ENCODE measurements at regions not wholly inside any gene's neighbourhood (a gene's known extent, or its start where the extent isn't known, plus 50 kb on each side); places are given as distances from the start of the nearest gene placed in this dataset.

GRCh38 chr17:13931111-13931526 lies 138.2 kb upstream of the COX10 start:
- ChIA-PET CTCF (no interaction called here), POLR2A (no interaction called here)
- DNase-seq (ENCODE audit: extremely low spot score) = no peak
- TF ChIP-seq TARDBP (IDR thresholded peaks at IDR 0.05) = no peak
- no peak for TF ChIP-seq SUZ12 (IDR thresholded peaks at IDR 0.05)
- TF ChIP-seq ARNT (IDR thresholded peaks at IDR 0.05) = no peak
- TF ChIP-seq PKNOX1 (IDR thresholded peaks at IDR 0.05) = no peak
- TF ChIP-seq FOXM1 (IDR thresholded peaks at IDR 0.05; ENCODE audit: borderline replicate concordance) = no peak
- TF ChIP-seq L3MBTL2 (conservative IDR thresholded peaks at IDR 0.05) = no peak
- TF ChIP-seq ZNF384 (IDR thresholded peaks at IDR 0.05) = no peak
- TF ChIP-seq SP1 (IDR thresholded peaks at IDR 0.05) = no peak
- TF ChIP-seq LEF1 (IDR thresholded peaks at IDR 0.05; ENCODE audit: borderline replicate concordance) = no peak
- no peak for TF ChIP-seq FOXK2 (IDR thresholded peaks at IDR 0.05)
- TF ChIP-seq NFRKB (IDR thresholded peaks at IDR 0.05) = no peak
- no peak for TF ChIP-seq BHLHE40 (IDR thresholded peaks at IDR 0.05; ENCODE audit: borderline replicate concordance)
- no peak for TF ChIP-seq ELF4 (IDR thresholded peaks at IDR 0.05)
- no peak for TF ChIP-seq FOXA1 (IDR thresholded peaks at IDR 0.05)
- no peak for TF ChIP-seq HDGF (IDR thresholded peaks at IDR 0.05; ENCODE audit: borderline replicate concordance)
- TF ChIP-seq CTBP1 (IDR thresholded peaks at IDR 0.05; ENCODE audit: borderline replicate concordance) = no peak

GRCh38 chr17:13931800-13932460 lies 137.4 kb upstream of the COX10 start:
- CTCF ChIA-PET = interaction anchor here (0.8 kb wide), 1 partner anchor 12 kb away, joined by 6 read pairs; no protein-coding TSS in a partner anchor
- TF ChIP-seq CTBP1 (IDR thresholded peaks at IDR 0.05; ENCODE audit: borderline replicate concordance) (no peak), FOXK2 (IDR thresholded peaks at IDR 0.05) (no peak), PKNOX1 (IDR thresholded peaks at IDR 0.05) (no peak), SP1 (IDR thresholded peaks at IDR 0.05) (no peak), ELF4 (IDR thresholded peaks at IDR 0.05) (no peak), FOXM1 (IDR thresholded peaks at IDR 0.05; ENCODE audit: borderline replicate concordance) (no peak)
- POLR2A ChIA-PET = no interaction called here
- DNase-seq (ENCODE audit: extremely low spot score) = no peak

GRCh38 chr17:13933441-13934276 lies 135.6 kb upstream of the COX10 start:
- DNase-seq (ENCODE audit: extremely low spot score) = no peak
- ChIA-PET POLR2A (no interaction called here), CTCF (no interaction called here)
- TF ChIP-seq SP1 (IDR thresholded peaks at IDR 0.05) (no peak), CTBP1 (IDR thresholded peaks at IDR 0.05; ENCODE audit: borderline replicate concordance) (no peak), FOXK2 (IDR thresholded peaks at IDR 0.05) (no peak), HDGF (IDR thresholded peaks at IDR 0.05; ENCODE audit: borderline replicate concordance) (no peak), BHLHE40 (IDR thresholded peaks at IDR 0.05; ENCODE audit: borderline replicate concordance) (no peak), ZNF384 (IDR thresholded peaks at IDR 0.05) (no peak), FOXM1 (IDR thresholded peaks at IDR 0.05; ENCODE audit: borderline replicate concordance) (no peak), ELF4 (IDR thresholded peaks at IDR 0.05) (no peak), FOXA1 (IDR thresholded peaks at IDR 0.05) (no peak), TARDBP (IDR thresholded peaks at IDR 0.05) (no peak), NFRKB (IDR thresholded peaks at IDR 0.05) (no peak), ARNT (IDR thresholded peaks at IDR 0.05) (no peak), PKNOX1 (IDR thresholded peaks at IDR 0.05) (no peak), SUZ12 (IDR thresholded peaks at IDR 0.05) (no peak), LEF1 (IDR thresholded peaks at IDR 0.05; ENCODE audit: borderline replicate concordance) (no peak), L3MBTL2 (conservative IDR thresholded peaks at IDR 0.05) (no peak)

- no peak for DNase-seq (ENCODE audit: extremely low spot score)
- POLR2A ChIA-PET = no interaction called here
- CTCF ChIA-PET = no interaction called here
- no peak for TF ChIP-seq ARNT (IDR thresholded peaks at IDR 0.05)
- TF ChIP-seq FOXK2 (IDR thresholded peaks at IDR 0.05) = no peak
- TF ChIP-seq ZNF384 (IDR thresholded peaks at IDR 0.05) = no peak
- TF ChIP-seq FOXA1 (IDR thresholded peaks at IDR 0.05) = no peak
Measured at GRCh38 chr17:13939222-13939621, 130.1 kb upstream of the COX10 start.

- ChIA-PET POLR2A (no interaction called here), CTCF (no interaction called here)
- TF ChIP-seq FOXM1 (IDR thresholded peaks at IDR 0.05; ENCODE audit: borderline replicate concordance) (no peak), FOXK2 (IDR thresholded peaks at IDR 0.05) (no peak), TARDBP (IDR thresholded peaks at IDR 0.05) (no peak), NFRKB (IDR thresholded peaks at IDR 0.05) (no peak), PKNOX1 (IDR thresholded peaks at IDR 0.05) (peak; percentile 65)
- DNase-seq (ENCODE audit: extremely low spot score) = no peak
Measured at GRCh38 chr17:13940858-13941665, 128.2 kb upstream of the COX10 start.
